ENCODE measurements at regions not wholly inside any gene's neighbourhood (a gene's known extent, or its start where the extent isn't known, plus 50 kb on each side); places are given as distances from the start of the nearest gene placed in this dataset.

GRCh38 chr11:116473206-116473769, 299.5 kb downstream of the BUD13 start:
- DNase-seq (ENCODE audit: low read depth) = no peak

GRCh38 chr11:116472651-116473050, 300.1 kb downstream of the BUD13 start:
- DNase-seq (ENCODE audit: low read depth) = no peak

- DNase-seq (ENCODE audit: low read depth) = no peak
Measured at GRCh38 chr11:116471608-116472256, 301.1 kb downstream of the BUD13 start.

GRCh38 chr11:116468699-116469098, 304.1 kb downstream of the BUD13 start:
- DNase-seq (ENCODE audit: low read depth) = no peak

GRCh38 chr11:116467823-116468222, 305.0 kb downstream of the BUD13 start:
- no peak for DNase-seq (ENCODE audit: low read depth)

- DNase-seq (ENCODE audit: low read depth) = no peak
Measured at GRCh38 chr11:116466801-116467200, 306.0 kb downstream of the BUD13 start.

GRCh38 chr11:116466191-116466590, 306.6 kb downstream of the BUD13 start:
- DNase-seq (ENCODE audit: low read depth) = no peak

- DNase-seq (ENCODE audit: low read depth) = no peak
Measured at GRCh38 chr11:116465056-116465455, 307.7 kb downstream of the BUD13 start.

- DNase-seq (ENCODE audit: low read depth) = no peak
Measured at GRCh38 chr11:116461789-116462188, 311.0 kb downstream of the BUD13 start.

GRCh38 chr11:116460156-116460920, 312.4 kb downstream of the BUD13 start:
- no peak for DNase-seq (ENCODE audit: low read depth)

GRCh38 chr11:116459185-116460045, 313.4 kb downstream of the BUD13 start:
- DNase-seq (ENCODE audit: low read depth) = no peak

GRCh38 chr11:116458546-116458945, 314.2 kb downstream of the BUD13 start:
- DNase-seq (ENCODE audit: low read depth) = no peak

- DNase-seq (ENCODE audit: low read depth) = no peak
Measured at GRCh38 chr11:116457336-116458007, 315.3 kb downstream of the BUD13 start.

GRCh38 chr11:116454951-116455350, 317.8 kb downstream of the BUD13 start:
- no peak for DNase-seq (ENCODE audit: low read depth)

GRCh38 chr11:116454020-116454645, 318.7 kb downstream of the BUD13 start:
- peak; percentile 8 for DNase-seq (ENCODE audit: low read depth)

- DNase-seq (ENCODE audit: low read depth) = no peak
Measured at GRCh38 chr11:116452461-116452860, 320.3 kb downstream of the BUD13 start.

- no peak for DNase-seq (ENCODE audit: low read depth)
Measured at GRCh38 chr11:116449522-116449921, 323.3 kb downstream of the BUD13 start.

- DNase-seq (ENCODE audit: low read depth) = no peak
Measured at GRCh38 chr11:116446048-116446941, 326.5 kb downstream of the BUD13 start.

- no peak for DNase-seq (ENCODE audit: low read depth)
Measured at GRCh38 chr11:116445108-116446047, 327.4 kb downstream of the BUD13 start.
